ENCODE measurements at regions not wholly inside any gene's neighbourhood (a gene's known extent, or its start where the extent isn't known, plus 50 kb on each side); places are given as distances from the start of the nearest gene placed in this dataset.

DNA sequence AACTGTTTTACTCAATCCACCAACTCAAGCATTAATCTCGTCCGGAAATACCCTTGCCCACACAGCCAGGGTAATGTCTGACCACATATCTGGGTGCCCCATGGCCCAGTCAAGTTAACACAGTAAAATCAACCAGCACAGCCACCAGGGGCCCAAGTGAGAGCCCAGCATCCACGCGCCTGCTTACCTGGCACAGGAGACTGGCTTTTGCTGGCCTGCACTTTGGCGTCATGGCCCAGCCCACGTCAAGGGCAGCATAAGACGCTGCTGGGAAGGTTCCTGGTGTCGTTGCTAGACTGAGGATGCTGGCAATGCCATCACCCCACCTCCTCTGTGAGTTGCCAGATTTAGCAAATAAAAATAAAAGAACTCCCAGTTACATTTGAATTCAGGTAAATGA is 53.6 kb upstream of the BCL11B start:
- TF ChIP-seq, protein P1, sequence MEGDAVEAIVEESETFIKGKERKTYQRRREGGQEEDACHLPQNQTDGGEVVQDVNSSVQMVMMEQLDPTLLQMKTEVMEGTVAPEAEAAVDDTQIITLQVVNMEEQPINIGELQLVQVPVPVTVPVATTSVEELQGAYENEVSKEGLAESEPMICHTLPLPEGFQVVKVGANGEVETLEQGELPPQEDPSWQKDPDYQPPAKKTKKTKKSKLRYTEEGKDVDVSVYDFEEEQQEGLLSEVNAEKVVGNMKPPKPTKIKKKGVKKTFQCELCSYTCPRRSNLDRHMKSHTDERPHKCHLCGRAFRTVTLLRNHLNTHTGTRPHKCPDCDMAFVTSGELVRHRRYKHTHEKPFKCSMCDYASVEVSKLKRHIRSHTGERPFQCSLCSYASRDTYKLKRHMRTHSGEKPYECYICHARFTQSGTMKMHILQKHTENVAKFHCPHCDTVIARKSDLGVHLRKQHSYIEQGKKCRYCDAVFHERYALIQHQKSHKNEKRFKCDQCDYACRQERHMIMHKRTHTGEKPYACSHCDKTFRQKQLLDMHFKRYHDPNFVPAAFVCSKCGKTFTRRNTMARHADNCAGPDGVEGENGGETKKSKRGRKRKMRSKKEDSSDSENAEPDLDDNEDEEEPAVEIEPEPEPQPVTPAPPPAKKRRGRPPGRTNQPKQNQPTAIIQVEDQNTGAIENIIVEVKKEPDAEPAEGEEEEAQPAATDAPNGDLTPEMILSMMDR (IDR thresholded peaks at IDR 0.05), result no peak
- TF ChIP-seq POLR2AphosphoS5 (IDR thresholded peaks at IDR 0.05), result no peak
- TF ChIP-seq EP300 (IDR thresholded peaks at IDR 0.05), result no peak
- TF ChIP-seq POLR2A (IDR thresholded peaks at IDR 0.05), result no peak

All from suprapubic skin (tissue), 4 donors.